H1 (cell line): ENCODE measurements at regions not wholly inside any gene's neighbourhood (a gene's known extent, or its start where the extent isn't known, plus 50 kb on each side); places are given as distances from the start of the nearest gene placed in this dataset.

Experiments used
- CTCF ChIA-PET: fragments of 300-600 bp; sonication (Branson Sonifier 250); formaldehyde crosslinking; loops from one replicate; lab custom pipeline; 2021; ENCODE audit not compliant: partially characterized antibody; lab: Charles Lee
- POLR2A ChIA-PET: fragments of 300-600 bp; sonication (Branson Sonifier 250); formaldehyde crosslinking; loops from one replicate; lab custom pipeline; 2021; ENCODE audit warnings: inconsistent platforms; ENCODE audit not compliant: partially characterized antibody; lab: Charles Lee
- DNase-seq, 2 experiments: peaks; one replicate each; pipeline versions ENCODE4 v3.0.0 to v3.0.0-alpha.2; 2010 to 2022; ENCODE audit warnings: low spot score in 2 of 2, low read depth in 1 of 2, mixed read lengths in 1 of 2
- FAIRE-seq: peaks from 2 replicates; lab custom pipeline; 2011; peaks lifted over from hg19 to GRCh38; lab: Jason Lieb, UNC
- H2AFZ ChIP-seq: 2 replicates; pipeline ENCODE4 v1.8.1; 2012; ENCODE audit warnings: low read length, inconsistent platforms
- H2AK5ac ChIP-seq: 2 replicates; pipeline ENCODE4 v1.6.1; 2013; ENCODE audit warnings: low read depth, low read length
- H2BK120ac ChIP-seq: replicated peaks from 2 replicates; pipeline ENCODE3; 2013; ENCODE audit warnings: low read depth, low read length, inconsistent platforms
- H2BK12ac ChIP-seq: 2 replicates; pipeline ENCODE4 v1.6.1; 2013; ENCODE audit warnings: low read depth, low read length
- H2BK15ac ChIP-seq: 2 replicates; pipeline ENCODE4 v1.6.1; 2013; ENCODE audit warnings: low read length
- H2BK20ac ChIP-seq: 2 replicates; pipeline ENCODE4 v1.6.1; 2013; ENCODE audit warnings: low read length
- H2BK5ac ChIP-seq: 2 replicates; pipeline ENCODE4 v1.6.1; 2013; ENCODE audit warnings: low read depth, low read length
- H3K14ac ChIP-seq: 2 replicates; pipeline ENCODE4 v1.6.1; 2013; ENCODE audit warnings: inconsistent platforms; ENCODE audit not compliant: insufficient read length
- H3K18ac ChIP-seq: 2 replicates; pipeline ENCODE4 v1.6.1; 2013; ENCODE audit warnings: low read length; ENCODE audit errors: extremely low read depth
- H3K23ac ChIP-seq: 2 replicates; pipeline ENCODE4 v1.6.1; 2013; ENCODE audit warnings: inconsistent platforms; ENCODE audit not compliant: insufficient read length
- H3K23me2 ChIP-seq: 2 replicates; pipeline ENCODE4 v1.6.1; 2013; ENCODE audit warnings: low read depth, low read length
- H3K27ac ChIP-seq: 2 replicates; pipeline ENCODE4 v1.6.1; 2011; ENCODE audit warnings: low read depth, low read length, inconsistent platforms
- H3K27me3 ChIP-seq, 4 experiments: replicated peaks in 1 of 4; 1 replicate in 1 of 4; 2 replicates in 3 of 4; pipeline versions ENCODE4 v1.6.1 to v1.8.1; 2011 to 2013; ENCODE audit warnings: low read length in 3 of 4, mild to moderate bottlenecking in 3 of 4, inconsistent platforms in 2 of 4, mixed read lengths in 2 of 4, moderate library complexity in 1 of 4; ENCODE audit not compliant: control insufficient read depth in 3 of 4, insufficient read depth in 3 of 4; ENCODE audit errors: extremely low read depth in 1 of 4
- H3K36me3 ChIP-seq, 4 experiments: 2 replicates each; pipeline versions ENCODE4 v1.6.1 to v1.8.1; 2011 to 2013; ENCODE audit warnings: mild to moderate bottlenecking in 4 of 4, low read length in 3 of 4, moderate library complexity in 2 of 4, control low read depth in 1 of 4, inconsistent platforms in 1 of 4; ENCODE audit not compliant: insufficient read depth in 4 of 4, control insufficient read depth in 2 of 4
- H3K4ac ChIP-seq: replicated peaks from 2 replicates; pipeline ENCODE3; 2013; ENCODE audit warnings: low read length, low read depth, mixed read lengths, inconsistent platforms; ENCODE audit not compliant: insufficient read length
- H3K4me1 ChIP-seq, 4 experiments: replicated peaks in 1 of 4; 1 replicate in 1 of 4; 2 replicates in 3 of 4; pipeline versions ENCODE4 v1.6.1 to v1.8.1; 2011 to 2013; ENCODE audit warnings: low read length in 3 of 4, inconsistent platforms in 2 of 4, mixed read lengths in 1 of 4; ENCODE audit not compliant: insufficient read depth in 4 of 4, control insufficient read depth in 3 of 4
- H3K4me2 ChIP-seq, 2 experiments: 2 replicates each; pipeline versions ENCODE4 v1.6.1 to v1.8.1; 2011 to 2013; ENCODE audit warnings: low read depth in 2 of 2, low read length in 2 of 2, control low read depth in 1 of 2, inconsistent platforms in 1 of 2, mild to moderate bottlenecking in 1 of 2; ENCODE audit not compliant: insufficient read depth in 1 of 2
- H3K4me3 ChIP-seq, 4 experiments: fragments of 200-600, 300-600 bp in 1 of 4; sonication (generic), shearing (Covaris generic), sonication (Bioruptor Twin) in 1 of 4; 2 replicates each; pipeline versions ENCODE4 v1.5.1 to v1.8.1; 2011 to 2016; ENCODE audit warnings: low read length in 4 of 4, low read depth in 3 of 4, control low read depth in 2 of 4, inconsistent platforms in 2 of 4, mild to moderate bottlenecking in 2 of 4, mixed read lengths in 1 of 4, moderate library complexity in 1 of 4; ENCODE audit not compliant: insufficient read depth in 2 of 4; ENCODE audit errors: extremely low read depth in 1 of 4
- H3K56ac ChIP-seq: replicated peaks from 2 replicates; pipeline ENCODE3; 2013; ENCODE audit warnings: low read depth, mild to moderate bottlenecking, mixed read lengths, low read length, inconsistent platforms; ENCODE audit not compliant: insufficient read length
- H3K79me1 ChIP-seq: 2 replicates; pipeline ENCODE4 v1.6.1; 2013; ENCODE audit warnings: low read depth, low read length, control low read depth
- H3K79me2 ChIP-seq, 2 experiments: 2 replicates each; pipeline versions ENCODE4 v1.6.1 to v1.8.1; 2012 to 2013; ENCODE audit warnings: low read length in 2 of 2, mild to moderate bottlenecking in 2 of 2, inconsistent platforms in 1 of 2; ENCODE audit not compliant: insufficient read depth in 2 of 2, control insufficient read depth in 1 of 2
- H3K9ac ChIP-seq, 4 experiments: replicated peaks in 1 of 4; 1 replicate in 1 of 4; 2 replicates in 3 of 4; pipeline versions ENCODE4 v1.6.1 to v1.8.1; 2011 to 2013; ENCODE audit warnings: low read depth in 3 of 4, low read length in 3 of 4, control low read depth in 2 of 4, mild to moderate bottlenecking in 2 of 4, moderate library complexity in 2 of 4, inconsistent platforms in 1 of 4; ENCODE audit errors: extremely low read depth in 1 of 4
- H3K9me3 ChIP-seq, 2 experiments: 2 replicates each; pipeline versions ENCODE4 v1.6.1 to v1.8.1; 2012 to 2013; ENCODE audit warnings: mild to moderate bottlenecking in 2 of 2, moderate library complexity in 2 of 2, control low read depth in 1 of 2, inconsistent platforms in 1 of 2, low read depth in 1 of 2, low read length in 1 of 2, mixed read lengths in 1 of 2; ENCODE audit not compliant: insufficient read depth in 2 of 2
- H4K20me1 ChIP-seq, 2 experiments: replicated peaks in 1 of 2; 2 replicates each; pipeline versions ENCODE3 to v1.8.1; 2011 to 2013; ENCODE audit warnings: inconsistent platforms in 2 of 2, low read length in 2 of 2, mild to moderate bottlenecking in 1 of 2; ENCODE audit not compliant: insufficient read depth in 2 of 2, control insufficient read depth in 1 of 2
- H4K5ac ChIP-seq: 2 replicates; pipeline ENCODE4 v1.6.1; 2013; ENCODE audit warnings: low read length, low read depth, mixed read lengths, inconsistent platforms; ENCODE audit not compliant: insufficient read length
- H4K8ac ChIP-seq: 2 replicates; pipeline ENCODE4 v1.8.0; 2013; ENCODE audit warnings: mild to moderate bottlenecking, moderate library complexity, low read length, inconsistent platforms; ENCODE audit not compliant: insufficient read depth; ENCODE audit errors: extremely low read depth
- H4K91ac ChIP-seq: replicated peaks from 2 replicates; pipeline ENCODE3; 2013; ENCODE audit warnings: low read length, mixed read lengths, inconsistent platforms; ENCODE audit not compliant: insufficient read length
- EP300 ChIP-seq, 2 experiments: IDR thresholded peaks; 1 replicate in 1 of 2; 2 replicates in 1 of 2; pipeline ENCODE4 v1.6.1; 2011 to 2012; ENCODE audit warnings: low read depth in 2 of 2, low read length in 2 of 2, mild to moderate bottlenecking in 2 of 2, borderline replicate concordance in 1 of 2, inconsistent platforms in 1 of 2, moderate library complexity in 1 of 2
- GTF2F1 ChIP-seq: IDR thresholded peaks from 2 replicates; pipeline ENCODE4 v1.6.1; 2012; ENCODE audit warnings: low read depth, low read length, improper control_type of control experiment, borderline replicate concordance
- JUND ChIP-seq: IDR thresholded peaks from 2 replicates; pipeline ENCODE4 v1.6.1; 2011; ENCODE audit warnings: mild to moderate bottlenecking, improper control_type of control experiment, low read length
- PHF8 ChIP-seq: fragments of 200-600 bp; sonication (generic); conservative IDR thresholded peaks from 2 replicates; pipeline ENCODE4 v1.7.1; 2012; ENCODE audit warnings: low read depth, mild to moderate bottlenecking, inconsistent platforms, low read length, moderate library complexity
- RXRA ChIP-seq: IDR thresholded peaks from 2 replicates; pipeline ENCODE4 v1.6.1; 2011; ENCODE audit warnings: low read depth, mild to moderate bottlenecking, low read length, moderate library complexity; ENCODE audit not compliant: insufficient read depth
- SIN3A ChIP-seq, 2 experiments: IDR thresholded peaks in 1 of 2; conservative IDR thresholded peaks in 1 of 2; 2 replicates each; pipeline ENCODE4 v1.6.1; 2011 to 2012; ENCODE audit warnings: low read length in 2 of 2, improper control_type of control experiment in 1 of 2, low read depth in 1 of 2, mild to moderate bottlenecking in 1 of 2
- SP1 ChIP-seq: IDR thresholded peaks from 2 replicates; pipeline ENCODE4 v1.6.1; 2011; ENCODE audit warnings: low read depth, low read length
- SP4 ChIP-seq: IDR thresholded peaks from 2 replicates; pipeline ENCODE4 v1.6.1; 2012; ENCODE audit warnings: low read length, inconsistent platforms
- TAF7 ChIP-seq: optimal IDR thresholded peaks from 2 replicates; pipeline ENCODE3; 2011; ENCODE audit warnings: low read depth, mild to moderate bottlenecking, inconsistent platforms, low read length, moderate library complexity, borderline replicate concordance
- TBP ChIP-seq: IDR thresholded peaks from 2 replicates; pipeline ENCODE4 v1.6.1; 2011; ENCODE audit warnings: low read depth, low read length, improper control_type of control experiment
- YY1 ChIP-seq: IDR thresholded peaks from 2 replicates; pipeline ENCODE4 v1.6.1; 2011; ENCODE audit warnings: low read depth, mild to moderate bottlenecking, low read length
- WGBS, 2 experiments: shearing (Covaris generic) in 1 of 2; methylation state at CpG; one replicate each; pipeline versions ENCODE4 v1.1.6 to v1.1.7; 2013 to 2015; ENCODE audit warnings: low lambda C conversion rate in 2 of 2, mixed read lengths in 2 of 2, inconsistent platforms in 1 of 2, low coverage in 1 of 2, missing lambda C conversion rate in 1 of 2; ENCODE audit not compliant: insufficient replicate concordance in 2 of 2, insufficient coverage in 1 of 2, insufficient read length in 1 of 2; ENCODE audit errors: extremely low coverage in 1 of 2, missing lambda C conversion rate in 1 of 2; 5-methylcytosine and 5-hydroxymethylcytosine counted together

DNA sequence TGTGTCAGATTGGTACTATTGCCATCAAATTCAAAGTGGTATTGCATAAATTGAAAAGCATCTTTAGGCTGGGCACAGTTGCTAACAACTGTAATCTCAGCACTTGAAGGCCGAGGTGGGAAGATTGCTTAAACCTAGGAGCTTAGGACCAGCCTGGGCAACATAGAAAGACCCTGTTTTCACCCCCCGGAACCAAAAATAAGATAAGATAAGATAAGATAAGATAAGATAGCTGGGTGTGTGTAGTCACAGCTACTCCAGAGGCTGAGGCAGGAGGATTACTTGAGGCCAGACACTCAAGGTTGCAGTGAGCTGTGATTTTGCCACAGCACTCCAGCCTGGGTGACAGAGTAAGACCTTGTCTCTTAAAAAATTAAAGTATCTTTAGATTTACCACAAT lies 297.9 kb upstream of the SEMA6A start:
- Histone ChIP-seq H3K4ac (no peak overlapping the region), H3K36me3 (no peaks in the 10 kb centered on the region), H3K79me1 (no peaks in the 10 kb centered on the region), H3K4me2 (no peak overlapping the region), H3K9ac (no peak overlapping the region), H2BK120ac (no peak overlapping the region), H3K23me2 (no peaks in the 10 kb centered on the region), H3K4me1 (peaks cover 0 to 4% (median 0%) of the 10 kb centered on the region in 4 experiments; a peak in 1 of 7 replicates), H2BK5ac (no peak overlapping the region), H3K18ac (no peak overlapping the region), H3K79me2 (no peaks in the 10 kb centered on the region), H3K23ac (no peak overlapping the region), H3K27me3 (no peaks in the 10 kb centered on the region), H2AFZ (no peak overlapping the region), H4K20me1 (no peaks in the 10 kb centered on the region), H4K91ac (no peak overlapping the region), H2BK15ac (no peak overlapping the region), H3K4me3 (no peak overlapping the region), H2BK12ac (no peak overlapping the region), H3K56ac (no peak overlapping the region), H2AK5ac (no peak overlapping the region), H4K8ac (no peak overlapping the region), H3K9me3 (0 out of 4 replicates have a peak, but pooled peaks cover 0 to 2% of the 10 kb centered on the region in 2 experiments), H3K27ac (no peak overlapping the region), H4K5ac (no peak overlapping the region), H3K14ac (no peak overlapping the region), H2BK20ac (no peak overlapping the region)
- no peak for DNase-seq
- ChIA-PET CTCF (interaction anchor here (2.3 kb wide), 1 partner anchor 22 kb away, joined by 5 read pairs; no protein-coding TSS in a partner anchor), POLR2A (no interaction called here)
- no peak for FAIRE-seq
- WGBS, 2 experiments: 91% methylated on average over 2 of the region's 2 CpGs; no CpG with 5 or more reads in 1 of the 2 experiments
- TF ChIP-seq TBP: no peak
- no peak for TF ChIP-seq YY1
- TF ChIP-seq SP1: no peak
- TF ChIP-seq TAF7: no peak
- no peak for TF ChIP-seq GTF2F1
- no peak for TF ChIP-seq JUND
- no peak for TF ChIP-seq SP4
- no peak for TF ChIP-seq PHF8
- TF ChIP-seq SIN3A (conservative IDR thresholded peaks at IDR 0.05 in 1 of 2, IDR thresholded peaks at IDR 0.05 in 1 of 2; ENCODE audit: low read depth in 1 of 2, low read length in 2 of 2): no peak
- TF ChIP-seq EP300 (IDR thresholded peaks at IDR 0.05; ENCODE audit: borderline replicate concordance in 1 of 2, low read depth in 2 of 2, low read length in 2 of 2): no peak
- TF ChIP-seq RXRA: no peak
